Fibroblast of lung (primary cell): ENCODE measurements at regions not wholly inside any gene's neighbourhood (a gene's known extent, or its start where the extent isn't known, plus 50 kb on each side); places are given as distances from the start of the nearest gene placed in this dataset.

ENCODE experiments used
- DNase-seq, 2 donors: peaks; one replicate each; pipeline versions ENCODE4 v3.0.0 to v3.0.0-alpha.2; 2010; ENCODE audit warnings: low read depth in 2 of 2
- H2AFZ ChIP-seq: 2 replicates; pipeline ENCODE4 v1.5.1; 2012; ENCODE audit warnings: low read length, control low read depth, inconsistent platforms
- H3K27ac ChIP-seq: 2 replicates; pipeline ENCODE4 v1.5.1; 2011; ENCODE audit warnings: low read length, control low read depth; ENCODE audit not compliant: insufficient read depth
- H3K27me3 ChIP-seq: 2 replicates; pipeline ENCODE4 v1.5.1; 2011; ENCODE audit warnings: mild to moderate bottlenecking, low read length; ENCODE audit not compliant: control insufficient read depth, insufficient read depth
- H3K36me3 ChIP-seq: 2 replicates; pipeline ENCODE4 v1.5.1; 2011; ENCODE audit warnings: low read length; ENCODE audit not compliant: control insufficient read depth, insufficient read depth
- H3K4me1 ChIP-seq: 2 replicates; pipeline ENCODE4 v1.5.1; 2011; ENCODE audit warnings: low read length; ENCODE audit not compliant: control insufficient read depth, insufficient read depth; ENCODE audit errors: extremely low read depth
- H3K4me2 ChIP-seq: 2 replicates; pipeline ENCODE4 v1.5.1; 2011; ENCODE audit warnings: low read length, control low read depth; ENCODE audit not compliant: insufficient read depth; ENCODE audit errors: extremely low read depth
- H3K4me3 ChIP-seq, 4 experiments: fragments of 200-600 bp in 1 of 4; sonication (generic) in 1 of 4; replicated peaks in 1 of 4; 2 replicates each; pipeline ENCODE4 v1.5.1; 2011 to 2016; ENCODE audit warnings: low read length in 4 of 4, low read depth in 3 of 4, mild to moderate bottlenecking in 3 of 4, control low read depth in 2 of 4, inconsistent platforms in 1 of 4, mixed read lengths in 1 of 4; ENCODE audit not compliant: insufficient read depth in 1 of 4; ENCODE audit errors: control extremely low read depth in 1 of 4
- H3K79me2 ChIP-seq: 2 replicates; pipeline ENCODE4 v1.5.1; 2012; ENCODE audit warnings: mild to moderate bottlenecking, low read length, inconsistent platforms; ENCODE audit not compliant: control insufficient read depth, insufficient read depth
- H3K9ac ChIP-seq: 2 replicates; pipeline ENCODE4 v1.5.1; 2011; ENCODE audit warnings: mild to moderate bottlenecking, low read length, control low read depth; ENCODE audit not compliant: insufficient read depth
- H3K9me3 ChIP-seq: 2 replicates; pipeline ENCODE4 v1.5.1; 2012; ENCODE audit warnings: low read depth, low read length; ENCODE audit not compliant: control insufficient read depth, insufficient read depth
- H4K20me1 ChIP-seq: 2 replicates; pipeline ENCODE4 v1.5.1; 2011; ENCODE audit warnings: low read length; ENCODE audit not compliant: control insufficient read depth, insufficient read depth; ENCODE audit errors: extremely low read depth
- EZH2 ChIP-seq: IDR thresholded peaks from 2 replicates; pipeline ENCODE4 v1.5.1; 2012; ENCODE audit warnings: low read length, control low read depth, mild to moderate bottlenecking; ENCODE audit errors: missing control alignments
- TF ChIP-seq, protein P1 (sequence below), 2 donors: IDR thresholded peaks in 1 of 2; conservative IDR thresholded peaks in 1 of 2; 1 replicate in 1 of 2; 2 replicates in 1 of 2; pipeline ENCODE4 v1.5.1; 2011 to 2012; ENCODE audit warnings: low read length in 2 of 2, control low read depth in 1 of 2, inconsistent platforms in 1 of 2, low read depth in 1 of 2, mild to moderate bottlenecking in 1 of 2

GRCh38 chr2:4256351-4256750 is 553.0 kb downstream of the DCDC2C start:
- Histone ChIP-seq H3K9ac (no peak overlapping the region), H3K27me3 (no peaks in the 10 kb centered on the region), H3K36me3 (no peaks in the 10 kb centered on the region), H3K9me3 (no peaks in the 10 kb centered on the region), H3K4me1 (no peaks in the 10 kb centered on the region), H2AFZ (no peak overlapping the region), H4K20me1 (no peaks in the 10 kb centered on the region), H3K4me3 (no peak overlapping the region), H3K4me2 (no peak overlapping the region), H3K27ac (no peak overlapping the region), H3K79me2 (no peaks in the 10 kb centered on the region)
- DNase-seq = no peak
- TF ChIP-seq EZH2 = no peak
- TF ChIP-seq, protein P1, sequence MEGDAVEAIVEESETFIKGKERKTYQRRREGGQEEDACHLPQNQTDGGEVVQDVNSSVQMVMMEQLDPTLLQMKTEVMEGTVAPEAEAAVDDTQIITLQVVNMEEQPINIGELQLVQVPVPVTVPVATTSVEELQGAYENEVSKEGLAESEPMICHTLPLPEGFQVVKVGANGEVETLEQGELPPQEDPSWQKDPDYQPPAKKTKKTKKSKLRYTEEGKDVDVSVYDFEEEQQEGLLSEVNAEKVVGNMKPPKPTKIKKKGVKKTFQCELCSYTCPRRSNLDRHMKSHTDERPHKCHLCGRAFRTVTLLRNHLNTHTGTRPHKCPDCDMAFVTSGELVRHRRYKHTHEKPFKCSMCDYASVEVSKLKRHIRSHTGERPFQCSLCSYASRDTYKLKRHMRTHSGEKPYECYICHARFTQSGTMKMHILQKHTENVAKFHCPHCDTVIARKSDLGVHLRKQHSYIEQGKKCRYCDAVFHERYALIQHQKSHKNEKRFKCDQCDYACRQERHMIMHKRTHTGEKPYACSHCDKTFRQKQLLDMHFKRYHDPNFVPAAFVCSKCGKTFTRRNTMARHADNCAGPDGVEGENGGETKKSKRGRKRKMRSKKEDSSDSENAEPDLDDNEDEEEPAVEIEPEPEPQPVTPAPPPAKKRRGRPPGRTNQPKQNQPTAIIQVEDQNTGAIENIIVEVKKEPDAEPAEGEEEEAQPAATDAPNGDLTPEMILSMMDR (conservative IDR thresholded peaks at IDR 0.05 in 1 of 2, IDR thresholded peaks at IDR 0.05 in 1 of 2; ENCODE audit: low read depth in 1 of 2, low read length in 2 of 2) = no peak

- H3K4me1 ChIP-seq = no peaks in the 10 kb centered on the region
- H3K27me3 ChIP-seq = no peaks in the 10 kb centered on the region
- H3K27ac ChIP-seq = no peak overlapping the region
- no peak overlapping the region for H3K9ac ChIP-seq
- no peak overlapping the region for H2AFZ ChIP-seq
- H3K9me3 ChIP-seq = no peaks in the 10 kb centered on the region
- H4K20me1 ChIP-seq = no peaks in the 10 kb centered on the region
- no peak for TF ChIP-seq EZH2
- TF ChIP-seq, protein P1 (conservative IDR thresholded peaks at IDR 0.05 in 1 of 2, IDR thresholded peaks at IDR 0.05 in 1 of 2; ENCODE audit: low read depth in 1 of 2, low read length in 2 of 2) = no peak
- H3K4me3 ChIP-seq = no peak overlapping the region
- no peak overlapping the region for H3K4me2 ChIP-seq
- DNase-seq = peak in 1 of 2 donors; percentile 76
- no peaks in the 10 kb centered on the region for H3K79me2 ChIP-seq
- H3K36me3 ChIP-seq = no peaks in the 10 kb centered on the region
Measured at GRCh38 chr2:4258563-4258962, 555.2 kb downstream of the DCDC2C start.

DNA sequence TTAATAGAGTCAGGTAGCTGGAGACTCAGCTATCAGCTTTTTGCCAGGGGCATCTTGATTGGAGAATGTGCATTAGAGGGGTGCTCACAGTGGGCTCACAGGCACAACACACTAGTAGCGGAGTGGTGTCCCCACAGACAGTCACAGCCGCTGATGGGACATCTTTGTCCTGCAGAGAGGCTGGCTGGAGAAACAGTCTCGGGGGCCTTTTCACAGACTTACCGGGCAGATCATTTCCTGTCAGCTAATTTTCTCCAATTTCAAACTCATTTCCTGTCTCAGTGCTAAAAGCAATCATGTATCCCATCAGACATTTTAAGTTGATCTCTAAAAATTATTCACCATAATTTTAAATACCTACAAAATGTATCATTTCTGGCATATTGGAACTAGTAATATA is 562.6 kb downstream of the DCDC2C start:
- Histone ChIP-seq H3K9ac (no peak overlapping the region), H4K20me1 (no peaks in the 10 kb centered on the region), H3K27me3 (no peaks in the 10 kb centered on the region), H3K27ac (no peak overlapping the region), H3K4me1 (no peaks in the 10 kb centered on the region), H3K4me2 (no peak overlapping the region), H3K9me3 (no peaks in the 10 kb centered on the region), H2AFZ (no peak overlapping the region), H3K36me3 (no peaks in the 10 kb centered on the region), H3K79me2 (no peaks in the 10 kb centered on the region), H3K4me3 (no peak overlapping the region)
- DNase-seq = no peak
- no peak for TF ChIP-seq EZH2
- TF ChIP-seq, protein P1 (conservative IDR thresholded peaks at IDR 0.05 in 1 of 2, IDR thresholded peaks at IDR 0.05 in 1 of 2; ENCODE audit: low read depth in 1 of 2, low read length in 2 of 2) = no peak
